ENCODE measurements at regions not wholly inside any gene's neighbourhood (a gene's known extent, or its start where the extent isn't known, plus 50 kb on each side); places are given as distances from the start of the nearest gene placed in this dataset.

DNA sequence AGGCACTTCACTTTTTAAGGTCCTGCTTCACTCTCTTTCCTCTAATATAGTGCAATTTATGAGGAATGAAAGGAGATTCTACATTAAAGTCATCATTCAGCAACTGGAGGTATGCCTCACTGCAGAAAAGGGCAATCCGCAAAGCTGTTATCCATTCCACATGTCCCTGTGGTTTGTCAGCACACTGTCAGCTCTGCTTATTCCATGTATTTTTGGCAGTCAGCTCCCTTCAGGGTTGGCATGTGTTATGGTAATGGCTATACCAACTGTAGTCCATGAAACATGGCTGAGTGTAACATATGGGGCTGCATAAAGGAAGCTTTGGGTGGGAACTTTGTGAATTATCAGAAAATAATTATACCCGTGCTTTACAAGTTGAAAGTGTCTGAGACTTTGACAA, 154.1 kb downstream of the GALC start:
- TF ChIP-seq, protein P1, sequence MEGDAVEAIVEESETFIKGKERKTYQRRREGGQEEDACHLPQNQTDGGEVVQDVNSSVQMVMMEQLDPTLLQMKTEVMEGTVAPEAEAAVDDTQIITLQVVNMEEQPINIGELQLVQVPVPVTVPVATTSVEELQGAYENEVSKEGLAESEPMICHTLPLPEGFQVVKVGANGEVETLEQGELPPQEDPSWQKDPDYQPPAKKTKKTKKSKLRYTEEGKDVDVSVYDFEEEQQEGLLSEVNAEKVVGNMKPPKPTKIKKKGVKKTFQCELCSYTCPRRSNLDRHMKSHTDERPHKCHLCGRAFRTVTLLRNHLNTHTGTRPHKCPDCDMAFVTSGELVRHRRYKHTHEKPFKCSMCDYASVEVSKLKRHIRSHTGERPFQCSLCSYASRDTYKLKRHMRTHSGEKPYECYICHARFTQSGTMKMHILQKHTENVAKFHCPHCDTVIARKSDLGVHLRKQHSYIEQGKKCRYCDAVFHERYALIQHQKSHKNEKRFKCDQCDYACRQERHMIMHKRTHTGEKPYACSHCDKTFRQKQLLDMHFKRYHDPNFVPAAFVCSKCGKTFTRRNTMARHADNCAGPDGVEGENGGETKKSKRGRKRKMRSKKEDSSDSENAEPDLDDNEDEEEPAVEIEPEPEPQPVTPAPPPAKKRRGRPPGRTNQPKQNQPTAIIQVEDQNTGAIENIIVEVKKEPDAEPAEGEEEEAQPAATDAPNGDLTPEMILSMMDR (IDR thresholded peaks at IDR 0.05), result no peak

DNA sequence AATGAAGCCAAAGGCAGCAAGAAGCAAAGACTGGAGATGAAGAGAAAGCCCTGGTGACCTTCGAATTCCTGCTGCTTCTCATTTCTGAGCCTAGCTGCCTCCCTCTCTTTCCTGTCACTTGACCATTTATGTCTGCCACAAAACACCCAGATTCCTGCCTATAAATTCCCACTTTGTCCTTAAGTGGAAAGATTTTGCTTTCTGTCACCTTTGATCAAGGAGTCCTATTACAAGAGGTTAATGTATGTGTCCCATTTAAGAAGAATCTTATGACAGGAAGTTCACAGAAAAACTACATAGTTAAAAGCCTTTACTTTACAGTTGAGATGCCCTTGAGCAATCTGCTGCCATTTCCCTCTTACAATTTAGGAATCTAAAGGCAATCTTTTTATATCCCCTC, 155.7 kb downstream of the GALC start:
- TF ChIP-seq, protein P1 (IDR thresholded peaks at IDR 0.05), result no peak

DNA sequence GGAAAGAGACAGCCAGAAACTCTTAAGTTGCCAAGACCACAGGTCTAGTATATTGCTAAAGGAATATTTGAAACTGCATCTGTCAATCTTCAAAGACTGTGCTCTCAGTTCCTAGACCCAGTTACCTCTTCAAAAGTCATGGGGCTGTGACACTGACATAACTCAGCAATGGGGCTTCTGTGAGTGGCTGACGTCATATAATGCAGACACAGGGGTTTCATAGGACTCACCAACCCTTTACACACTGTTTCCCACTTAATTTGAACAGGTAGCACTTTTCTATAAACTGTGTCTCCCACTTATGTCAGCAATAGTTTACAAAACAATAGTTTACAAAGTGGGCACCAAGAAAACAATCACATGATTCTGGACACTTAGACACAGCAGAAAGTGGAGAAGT, 158.4 kb downstream of the GALC start:
- TF ChIP-seq, protein P1 (IDR thresholded peaks at IDR 0.05), result no peak

DNA sequence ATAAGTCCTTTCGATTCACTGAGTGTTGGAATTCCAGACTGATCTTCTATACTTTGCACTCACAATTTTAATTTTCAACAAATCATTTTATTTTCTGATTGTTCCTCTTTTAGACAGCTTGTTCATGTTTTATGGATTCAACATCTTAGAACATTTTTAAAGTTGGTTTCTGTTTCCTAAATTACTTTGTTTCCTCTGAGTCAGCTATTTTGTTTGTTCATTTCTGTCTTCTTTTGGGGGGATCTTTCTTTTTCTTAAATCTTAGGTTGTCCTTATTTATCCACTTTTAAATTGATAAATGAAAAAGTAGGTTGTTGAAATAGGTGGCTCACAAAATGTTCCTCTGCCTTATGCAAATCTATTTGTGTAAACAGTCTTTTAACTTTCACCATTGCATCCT, 160.0 kb downstream of the GALC start:
- TF ChIP-seq, protein P1 (IDR thresholded peaks at IDR 0.05), result no peak

DNA sequence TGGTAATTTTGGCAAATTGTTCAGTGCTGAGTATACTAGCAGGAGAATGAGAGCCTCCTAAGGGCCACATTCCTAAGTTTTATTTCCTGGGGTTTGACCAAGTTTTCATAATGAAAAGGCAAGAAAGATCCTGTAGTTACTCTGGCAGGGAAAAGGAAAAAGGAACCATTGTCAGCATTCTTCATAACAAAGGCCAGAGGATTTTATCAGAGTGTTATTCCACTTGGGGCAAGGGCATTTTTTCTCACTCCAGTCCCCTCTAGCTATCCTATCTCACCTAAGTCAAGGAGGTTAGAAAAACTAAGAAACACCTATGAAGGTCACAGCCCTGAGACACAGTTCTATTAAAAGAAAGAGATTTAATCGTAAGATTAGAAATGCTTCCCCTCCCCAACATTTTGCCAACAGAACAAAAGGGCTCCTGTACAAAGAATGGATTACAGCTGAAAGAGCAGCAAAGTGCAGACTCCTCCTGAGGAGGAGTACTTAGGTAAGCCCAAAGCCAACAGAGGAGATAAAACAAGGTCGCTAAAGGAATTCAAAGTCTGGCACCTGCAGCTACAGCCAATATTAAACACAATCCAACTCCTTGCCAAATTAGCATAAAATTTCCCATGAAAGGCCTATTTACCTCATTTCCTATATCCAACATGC, 162.4 kb downstream of the GALC start:
- TF ChIP-seq, protein P1 (IDR thresholded peaks at IDR 0.05), result no peak

DNA sequence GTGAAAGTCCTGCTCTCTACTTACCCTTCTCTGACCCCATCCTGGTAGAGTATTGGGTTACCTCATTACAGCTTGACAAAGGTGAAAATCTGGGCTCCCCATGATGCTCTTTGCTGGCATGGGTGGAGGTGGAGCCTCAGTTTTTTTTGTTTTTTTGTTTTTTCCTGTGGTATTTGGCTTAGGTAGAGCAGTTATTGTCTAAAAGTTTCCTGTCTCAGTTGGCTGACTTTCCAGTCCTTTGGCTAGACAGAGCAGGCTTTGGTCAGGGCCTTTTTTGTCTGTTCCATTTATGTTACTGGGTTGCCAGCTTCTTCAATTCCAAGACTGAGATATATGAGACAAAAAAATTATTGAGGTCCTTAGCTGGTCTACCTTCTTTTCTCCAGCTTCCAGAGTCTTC, 163.4 kb downstream of the GALC start:
- TF ChIP-seq, protein P1 (IDR thresholded peaks at IDR 0.05), result no peak

DNA sequence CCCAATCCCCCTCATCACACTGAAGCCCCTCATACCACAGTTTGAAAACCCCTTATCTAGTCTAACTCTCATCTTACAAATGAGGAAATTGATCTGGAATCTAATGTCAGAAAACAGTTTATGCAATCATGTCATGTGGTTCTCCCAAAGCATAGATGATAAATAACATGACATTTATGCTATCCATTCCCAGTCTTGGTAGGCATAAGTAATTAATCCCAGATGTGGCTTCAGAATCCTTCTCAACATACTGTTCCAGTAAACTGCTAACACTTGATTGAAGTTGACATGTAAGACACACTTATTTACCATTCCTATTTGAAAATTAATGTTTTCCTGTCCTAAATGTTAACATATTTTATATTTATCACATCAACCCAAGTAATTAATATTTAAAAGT, 168.7 kb downstream of the GALC start:
- TF ChIP-seq, protein P1 (IDR thresholded peaks at IDR 0.05), result no peak

DNA sequence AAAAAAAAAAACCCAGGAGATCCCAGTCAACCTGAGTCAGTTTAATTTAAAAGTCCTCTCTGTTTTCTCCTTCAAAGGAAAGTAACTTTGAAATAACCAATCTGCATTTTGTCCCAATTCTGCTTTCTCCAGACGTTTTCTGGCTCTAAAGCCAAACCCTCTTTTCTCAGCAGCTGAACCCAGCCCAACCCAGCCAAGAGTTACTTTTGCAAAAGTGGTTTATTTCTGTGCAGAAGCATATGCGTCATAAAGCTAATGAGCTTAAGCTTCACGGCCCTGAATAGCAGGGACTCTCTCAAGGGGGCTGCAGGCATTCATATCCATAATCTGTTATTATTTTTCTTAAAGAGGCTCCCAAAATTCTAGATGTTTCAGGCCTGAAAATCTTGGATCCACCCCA, 176.6 kb downstream of the GALC start:
- TF ChIP-seq, protein P1 (IDR thresholded peaks at IDR 0.05), result no peak

All from LNCAP (cell line).